ENCODE measurements at regions not wholly inside any gene's neighbourhood (a gene's known extent, or its start where the extent isn't known, plus 50 kb on each side); places are given as distances from the start of the nearest gene placed in this dataset.

DNA sequence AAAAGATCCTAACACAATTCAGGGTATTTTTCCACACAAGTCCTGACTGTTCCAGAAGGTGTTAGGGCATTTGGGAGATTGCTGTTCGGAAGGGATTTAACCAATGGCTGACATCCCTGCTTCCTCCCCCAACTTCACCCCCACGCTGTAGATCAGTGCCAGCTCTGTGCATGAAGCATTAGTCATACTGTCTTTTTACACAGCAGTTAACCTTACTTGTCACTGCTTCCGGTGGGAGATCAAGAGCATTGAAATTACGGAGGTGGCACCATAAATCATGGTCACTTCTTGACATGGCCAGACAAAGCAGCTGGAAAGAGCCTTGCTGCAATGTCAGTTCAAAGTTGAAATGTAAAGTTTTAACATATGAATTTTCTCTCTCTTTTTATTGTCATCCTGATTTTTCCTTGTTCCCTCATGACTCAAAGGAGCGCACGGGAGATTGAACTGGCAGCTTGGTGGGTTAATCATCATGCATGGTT lies 70.2 kb downstream of the HRH4 start:
- TF ChIP-seq, protein P1, sequence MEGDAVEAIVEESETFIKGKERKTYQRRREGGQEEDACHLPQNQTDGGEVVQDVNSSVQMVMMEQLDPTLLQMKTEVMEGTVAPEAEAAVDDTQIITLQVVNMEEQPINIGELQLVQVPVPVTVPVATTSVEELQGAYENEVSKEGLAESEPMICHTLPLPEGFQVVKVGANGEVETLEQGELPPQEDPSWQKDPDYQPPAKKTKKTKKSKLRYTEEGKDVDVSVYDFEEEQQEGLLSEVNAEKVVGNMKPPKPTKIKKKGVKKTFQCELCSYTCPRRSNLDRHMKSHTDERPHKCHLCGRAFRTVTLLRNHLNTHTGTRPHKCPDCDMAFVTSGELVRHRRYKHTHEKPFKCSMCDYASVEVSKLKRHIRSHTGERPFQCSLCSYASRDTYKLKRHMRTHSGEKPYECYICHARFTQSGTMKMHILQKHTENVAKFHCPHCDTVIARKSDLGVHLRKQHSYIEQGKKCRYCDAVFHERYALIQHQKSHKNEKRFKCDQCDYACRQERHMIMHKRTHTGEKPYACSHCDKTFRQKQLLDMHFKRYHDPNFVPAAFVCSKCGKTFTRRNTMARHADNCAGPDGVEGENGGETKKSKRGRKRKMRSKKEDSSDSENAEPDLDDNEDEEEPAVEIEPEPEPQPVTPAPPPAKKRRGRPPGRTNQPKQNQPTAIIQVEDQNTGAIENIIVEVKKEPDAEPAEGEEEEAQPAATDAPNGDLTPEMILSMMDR (IDR thresholded peaks at IDR 0.05) = no peak
- TF ChIP-seq POLR2A (IDR thresholded peaks at IDR 0.05) = no peak
- Histone ChIP-seq H3K4me3 (no peak overlapping the region), H3K27me3 (no peaks in the 10 kb centered on the region), H3K9me3 (no peaks in the 10 kb centered on the region), H3K4me1 (no peaks in the 10 kb centered on the region), H3K36me3 (no peaks in the 10 kb centered on the region), H3K27ac (no peak overlapping the region)
- peak in 1 of 2 donors; percentile 23 for DNase-seq
- intact Hi-C loops (cut with DNase I; ENCODE audit: low total_unique reads) = no loop called here

DNA sequence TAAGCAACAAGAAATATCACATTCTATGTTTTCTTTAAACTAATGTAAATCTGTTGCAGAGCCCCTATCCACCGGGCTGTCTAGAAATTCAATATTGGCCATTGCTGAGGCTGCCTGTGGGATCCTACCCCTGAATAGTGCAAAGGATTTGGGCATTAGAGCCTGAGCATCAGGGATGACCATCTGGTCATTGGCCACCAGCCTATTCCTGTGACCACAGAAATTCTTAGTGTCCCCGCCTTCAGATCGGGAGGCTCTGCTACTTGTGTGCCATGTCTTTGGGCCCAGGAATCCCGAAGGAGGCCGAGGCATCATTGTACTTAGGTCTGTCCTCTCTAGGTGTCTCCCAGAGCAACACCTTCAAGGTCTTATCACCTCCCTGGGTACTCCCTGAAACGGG lies 73.8 kb downstream of the HRH4 start:
- no peak for TF ChIP-seq POLR2A (IDR thresholded peaks at IDR 0.05)
- TF ChIP-seq, protein P1 (IDR thresholded peaks at IDR 0.05) = no peak
- no peak for DNase-seq
- Histone ChIP-seq H3K36me3 (no peaks in the 10 kb centered on the region), H3K4me3 (no peak overlapping the region), H3K27me3 (no peaks in the 10 kb centered on the region), H3K4me1 (no peaks in the 10 kb centered on the region), H3K9me3 (no peaks in the 10 kb centered on the region), H3K27ac (no peak overlapping the region)
- intact Hi-C loops (cut with DNase I; ENCODE audit: low total_unique reads) = no loop called here

DNA sequence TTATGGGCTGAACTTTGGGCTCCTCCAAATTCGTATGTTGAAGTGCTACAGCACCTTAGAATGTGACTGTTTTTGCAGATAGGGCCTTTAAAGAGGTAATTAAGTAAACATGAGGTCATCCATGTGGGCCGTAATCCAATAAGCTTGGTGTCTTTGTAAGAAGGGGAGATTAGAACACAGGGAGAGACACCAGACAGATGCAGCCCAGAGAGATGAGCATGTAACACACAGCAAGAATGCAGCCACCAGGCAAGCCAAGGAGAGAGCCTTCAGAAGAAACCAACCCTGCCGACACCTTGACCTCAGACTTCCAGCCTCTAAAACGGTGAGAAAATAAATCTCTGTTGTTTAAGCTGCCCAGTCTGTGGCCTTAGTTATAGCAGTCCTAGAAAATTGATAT lies 74.3 kb downstream of the HRH4 start:
- TF ChIP-seq, protein P1 (IDR thresholded peaks at IDR 0.05) = no peak
- TF ChIP-seq POLR2A (IDR thresholded peaks at IDR 0.05) = no peak
- DNase-seq = no peak
- Histone ChIP-seq H3K36me3 (no peaks in the 10 kb centered on the region), H3K27ac (no peak overlapping the region), H3K27me3 (no peaks in the 10 kb centered on the region), H3K4me3 (no peak overlapping the region), H3K9me3 (no peaks in the 10 kb centered on the region), H3K4me1 (no peaks in the 10 kb centered on the region)
- intact Hi-C loops (cut with DNase I; ENCODE audit: low total_unique reads) = no loop called here

DNA sequence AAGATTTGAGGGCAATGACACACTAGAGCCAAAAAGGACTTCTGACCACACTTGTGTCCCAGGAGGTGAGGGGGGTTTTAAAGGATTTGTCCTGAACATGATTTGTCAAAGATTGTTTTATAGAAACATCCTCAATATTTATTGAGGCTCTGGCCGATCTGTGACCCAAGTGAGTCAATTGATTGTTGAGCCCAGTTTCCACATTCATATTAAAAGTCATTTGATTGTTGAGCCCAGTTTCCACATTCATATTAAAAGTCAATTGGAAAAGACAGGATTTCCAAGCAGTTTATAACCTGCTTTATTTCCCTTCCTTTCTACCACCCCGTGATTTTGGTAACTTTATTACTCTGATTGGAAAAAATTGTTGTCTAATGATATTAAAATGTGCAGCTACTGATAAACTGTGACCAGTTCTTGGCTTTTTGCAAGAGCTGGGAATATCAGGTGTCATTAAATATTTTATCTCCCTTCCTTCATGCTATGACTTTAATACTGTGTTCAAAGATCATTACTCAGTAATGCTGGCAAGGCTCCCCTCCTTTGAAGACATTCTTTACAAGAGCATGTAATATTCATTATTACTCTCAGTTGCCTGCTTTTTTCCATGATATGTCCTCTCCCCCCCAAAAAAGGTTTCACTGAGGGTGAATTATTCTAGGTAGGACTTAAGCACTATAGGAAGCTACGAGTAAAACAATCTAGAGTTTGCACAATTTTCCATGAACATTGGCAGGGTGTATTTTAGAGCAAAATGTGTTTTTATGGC lies 75.3 kb downstream of the HRH4 start:
- no peaks in the 10 kb centered on the region for H3K27me3 ChIP-seq
- no peaks in the 10 kb centered on the region for H3K9me3 ChIP-seq
- no peak overlapping the region for H3K4me3 ChIP-seq
- no peak overlapping the region for H3K27ac ChIP-seq
- TF ChIP-seq POLR2A (IDR thresholded peaks at IDR 0.05) = no peak
- TF ChIP-seq, protein P1 (IDR thresholded peaks at IDR 0.05) = no peak
- H3K4me1 ChIP-seq = no peaks in the 10 kb centered on the region
- no peak for DNase-seq
- no peaks in the 10 kb centered on the region for H3K36me3 ChIP-seq
- intact Hi-C loops (cut with DNase I; ENCODE audit: low total_unique reads) = no loop called here

DNA sequence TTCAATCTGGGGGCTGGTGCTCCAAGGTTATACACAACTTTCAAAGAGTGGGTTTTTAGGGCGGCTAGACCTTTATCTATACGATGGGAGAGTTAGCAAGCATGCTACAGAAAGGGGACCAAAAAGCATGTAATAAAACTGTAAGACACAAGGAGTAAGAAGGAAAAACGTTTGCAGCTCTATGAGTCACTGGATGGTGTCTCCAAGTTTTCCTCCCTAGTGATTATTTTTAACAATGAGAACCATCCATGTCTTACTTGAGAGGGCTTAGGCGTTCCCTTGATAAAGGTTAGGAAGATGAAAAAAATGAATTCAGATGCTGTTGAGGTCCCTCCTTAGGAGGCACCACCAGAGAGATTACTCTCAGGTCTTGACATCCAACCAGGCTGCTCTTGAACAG lies 75.9 kb downstream of the HRH4 start:
- no peak overlapping the region for H3K27ac ChIP-seq
- TF ChIP-seq POLR2A (IDR thresholded peaks at IDR 0.05) = no peak
- TF ChIP-seq, protein P1 (IDR thresholded peaks at IDR 0.05) = no peak
- no peak overlapping the region for H3K4me3 ChIP-seq
- no peaks in the 10 kb centered on the region for H3K4me1 ChIP-seq
- no peaks in the 10 kb centered on the region for H3K36me3 ChIP-seq
- H3K27me3 ChIP-seq = no peaks in the 10 kb centered on the region
- no peaks in the 10 kb centered on the region for H3K9me3 ChIP-seq
- no peak for DNase-seq
- intact Hi-C loops (cut with DNase I; ENCODE audit: low total_unique reads) = no loop called here

Measured in uterus (tissue), 3 donors.